22Rv1 (cell line): ENCODE measurements at regions not wholly inside any gene's neighbourhood (a gene's known extent, or its start where the extent isn't known, plus 50 kb on each side); places are given as distances from the start of the nearest gene placed in this dataset.

Source experiments
- ZFX ChIP-seq: fragments of 450-650 bp; IDR thresholded peaks from 2 replicates; pipeline ENCODE4 v1.6.1; 2017; ENCODE audit warnings: antibody characterized with exemption, borderline replicate concordance
- TF ChIP-seq, protein P1 (sequence below): fragments of 450-650 bp; IDR thresholded peaks from 2 replicates; pipeline ENCODE4 v1.5.1; 2017; ENCODE audit warnings: mild to moderate bottlenecking

DNA sequence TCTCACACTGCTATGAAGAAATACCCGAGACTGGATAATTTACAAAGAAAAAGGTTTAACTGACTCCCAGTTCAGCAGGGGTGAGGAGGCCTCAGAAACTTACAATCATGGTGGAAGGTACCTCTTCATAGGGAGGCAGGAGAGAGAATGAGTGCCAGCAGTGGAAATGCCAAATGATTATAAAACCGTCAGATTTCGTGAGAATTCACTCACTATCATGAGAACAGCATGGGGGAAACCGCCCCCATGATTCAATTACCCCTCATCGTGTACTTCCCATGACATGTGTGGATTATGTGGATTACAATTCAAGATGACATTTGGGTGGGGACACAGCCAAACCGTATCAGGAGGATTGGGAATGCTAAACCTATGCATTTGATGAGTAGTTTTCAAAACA lies 380.3 kb upstream of the SPHKAP start:
- TF ChIP-seq, protein P1, sequence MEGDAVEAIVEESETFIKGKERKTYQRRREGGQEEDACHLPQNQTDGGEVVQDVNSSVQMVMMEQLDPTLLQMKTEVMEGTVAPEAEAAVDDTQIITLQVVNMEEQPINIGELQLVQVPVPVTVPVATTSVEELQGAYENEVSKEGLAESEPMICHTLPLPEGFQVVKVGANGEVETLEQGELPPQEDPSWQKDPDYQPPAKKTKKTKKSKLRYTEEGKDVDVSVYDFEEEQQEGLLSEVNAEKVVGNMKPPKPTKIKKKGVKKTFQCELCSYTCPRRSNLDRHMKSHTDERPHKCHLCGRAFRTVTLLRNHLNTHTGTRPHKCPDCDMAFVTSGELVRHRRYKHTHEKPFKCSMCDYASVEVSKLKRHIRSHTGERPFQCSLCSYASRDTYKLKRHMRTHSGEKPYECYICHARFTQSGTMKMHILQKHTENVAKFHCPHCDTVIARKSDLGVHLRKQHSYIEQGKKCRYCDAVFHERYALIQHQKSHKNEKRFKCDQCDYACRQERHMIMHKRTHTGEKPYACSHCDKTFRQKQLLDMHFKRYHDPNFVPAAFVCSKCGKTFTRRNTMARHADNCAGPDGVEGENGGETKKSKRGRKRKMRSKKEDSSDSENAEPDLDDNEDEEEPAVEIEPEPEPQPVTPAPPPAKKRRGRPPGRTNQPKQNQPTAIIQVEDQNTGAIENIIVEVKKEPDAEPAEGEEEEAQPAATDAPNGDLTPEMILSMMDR, result no peak
- TF ChIP-seq ZFX, result no peak
